ENCODE measurements at regions not wholly inside any gene's neighbourhood (a gene's known extent, or its start where the extent isn't known, plus 50 kb on each side); places are given as distances from the start of the nearest gene placed in this dataset.

GRCh38 chr3:161171113-161171512 is 50.0 kb upstream of the NMD3 start:
- no peak for TF ChIP-seq EZH2 (IDR thresholded peaks at IDR 0.05; ENCODE audit: borderline replicate concordance, low read depth, low read length, severe bottlenecking)
- TF ChIP-seq CTCF (IDR thresholded peaks at IDR 0.05; ENCODE audit: borderline replicate concordance, extremely low read depth, low read length, poor library complexity, severe bottlenecking): no peak
- ATAC-seq (ENCODE audit: insufficient read depth, low read depth) (no peak; the same call in 2 of the 3 replicates), DNase-seq (no peak)
- no peak overlapping the region for H3K27ac ChIP-seq (ENCODE audit: low read length)
- H3K9ac ChIP-seq (ENCODE audit: low read depth, low read length): no peak overlapping the region
- no peaks in the 10 kb centered on the region for H3K4me1 ChIP-seq (ENCODE audit: insufficient read depth, low read length)
- no peaks in the 10 kb centered on the region for H4K20me1 ChIP-seq (ENCODE audit: insufficient read depth, low read length)
- H3K36me3 ChIP-seq (ENCODE audit: insufficient read depth, low read length): no peaks in the 10 kb centered on the region
- no peaks in the 10 kb centered on the region for H3K27me3 ChIP-seq (ENCODE audit: insufficient read depth, low read length, poor library complexity)
- no peak overlapping the region for H3K4me3 ChIP-seq (ENCODE audit: low read depth in 1 of 2, low read length in 2 of 2)
- H3K79me2 ChIP-seq (ENCODE audit: insufficient read depth, low read length): no peaks in the 10 kb centered on the region
- no peak overlapping the region for H2AFZ ChIP-seq (ENCODE audit: low read depth, low read length)
- no peaks in the 10 kb centered on the region for H3K9me3 ChIP-seq (ENCODE audit: insufficient read depth, low read length, severe bottlenecking)
- no peak overlapping the region for H3K4me2 ChIP-seq (ENCODE audit: insufficient read depth, low read length)

Measured in DND-41 (cell line).